ENCODE measurements at regions not wholly inside any gene's neighbourhood (a gene's known extent, or its start where the extent isn't known, plus 50 kb on each side); places are given as distances from the start of the nearest gene placed in this dataset.

DNA sequence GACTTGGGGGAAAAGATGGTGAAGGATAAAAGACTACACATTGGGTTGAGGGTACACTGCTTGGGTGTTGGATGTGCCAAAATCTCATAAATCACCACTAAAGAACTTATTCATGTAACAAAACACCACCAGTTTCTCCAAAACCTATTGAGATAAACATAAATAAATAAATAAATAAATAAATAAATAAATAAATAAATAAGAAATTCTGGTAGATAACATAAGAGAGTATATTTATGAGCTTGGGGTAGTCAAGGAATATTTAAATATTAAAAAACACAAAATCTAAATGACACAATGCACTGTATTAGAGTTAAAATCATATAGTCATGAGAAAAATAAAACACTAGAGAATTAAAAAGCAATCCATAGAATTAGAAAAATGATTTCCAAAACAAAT, 333.5 kb upstream of the NRG3 start:
- POLR2A ChIA-PET, result no interaction called here
- no peak for TF ChIP-seq CTCF (IDR thresholded peaks at IDR 0.05; ENCODE audit: low read depth, low read length)
- no peak for DNase-seq (ENCODE audit: low read depth, low spot score)

GRCh38 chr10:81546243-81546642, 328.8 kb upstream of the NRG3 start:
- ChIA-PET CTCF (no interaction called here), POLR2A (no interaction called here)
- H3K27me3 ChIP-seq (ENCODE audit: control insufficient read depth, insufficient read depth, low read length), result no peaks in the 10 kb centered on the region
- H3K27ac ChIP-seq (ENCODE audit: low read depth, low read length), result no peak overlapping the region
- peaks cover 14% of the 10 kb centered on the region for H3K9me3 ChIP-seq (ENCODE audit: control insufficient read depth, insufficient read depth, low read length)
- H3K4me3 ChIP-seq (ENCODE audit: low read depth, low read length), result no peak overlapping the region
- TF ChIP-seq CTCF (IDR thresholded peaks at IDR 0.05; ENCODE audit: low read depth, low read length), result no peak
- no peak for DNase-seq (ENCODE audit: low read depth, low spot score)

More for the DNA sequence above, 333.5 kb upstream of the NRG3 start:
- H3K27ac ChIP-seq (ENCODE audit: low read depth, low read length), result no peak overlapping the region
- H3K27me3 ChIP-seq (ENCODE audit: control insufficient read depth, insufficient read depth, low read length), result no peaks in the 10 kb centered on the region
- H3K4me3 ChIP-seq (ENCODE audit: low read depth, low read length), result no peak overlapping the region
- no peaks in the 10 kb centered on the region for H3K9me3 ChIP-seq (ENCODE audit: control insufficient read depth, insufficient read depth, low read length)
- CTCF ChIA-PET, result no interaction called here

DNA sequence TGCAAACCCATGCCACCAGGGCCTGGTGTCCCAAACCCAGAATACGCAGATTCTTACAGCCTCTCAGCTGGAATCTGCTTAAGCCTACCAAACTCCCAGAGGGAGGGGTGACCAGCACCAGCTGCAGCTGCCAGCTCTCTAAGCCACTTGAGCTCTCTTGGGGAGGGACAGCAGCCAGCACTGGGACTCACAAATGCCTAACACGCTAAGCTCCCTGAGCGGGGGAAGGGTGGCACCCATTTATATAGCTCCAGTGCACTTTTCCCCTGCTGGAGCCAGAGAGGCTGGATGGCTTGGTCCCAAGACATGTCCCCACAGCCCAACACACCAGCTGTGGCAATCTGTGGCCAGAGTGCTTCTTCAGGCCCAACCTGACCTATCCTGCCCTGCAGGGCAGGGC, 326.8 kb upstream of the NRG3 start:
- ChIA-PET CTCF (no interaction called here), POLR2A (no interaction called here)
- Histone ChIP-seq H3K27ac (ENCODE audit: low read depth, low read length) (no peak overlapping the region), H3K9me3 (ENCODE audit: control insufficient read depth, insufficient read depth, low read length) (peaks cover 14% of the 10 kb centered on the region), H3K4me3 (ENCODE audit: low read depth, low read length) (no peak overlapping the region), H3K27me3 (ENCODE audit: control insufficient read depth, insufficient read depth, low read length) (no peaks in the 10 kb centered on the region)
- TF ChIP-seq CTCF (IDR thresholded peaks at IDR 0.05; ENCODE audit: low read depth, low read length), result no peak
- no peak for DNase-seq (ENCODE audit: low read depth, low spot score)

GRCh38 chr10:81564143-81564542, 310.9 kb upstream of the NRG3 start:
- ChIA-PET POLR2A (no interaction called here), CTCF (no interaction called here)
- no peak for TF ChIP-seq CTCF (IDR thresholded peaks at IDR 0.05; ENCODE audit: low read depth, low read length)
- Histone ChIP-seq H3K27ac (ENCODE audit: low read depth, low read length) (no peak overlapping the region), H3K9me3 (ENCODE audit: control insufficient read depth, insufficient read depth, low read length) (peaks cover 5% of the 10 kb centered on the region; the same call in 1 of the 2 replicates), H3K4me3 (ENCODE audit: low read depth, low read length) (no peak overlapping the region), H3K27me3 (ENCODE audit: control insufficient read depth, insufficient read depth, low read length) (no peaks in the 10 kb centered on the region)
- DNase-seq (ENCODE audit: low read depth, low spot score), result no peak

- CTCF ChIA-PET, result no interaction called here
Observed at GRCh38 chr10:81569488-81569887, 305.5 kb upstream of the NRG3 start.

More at GRCh38 chr10:81569488-81569887, 305.5 kb upstream of the NRG3 start:
- Histone ChIP-seq H3K9me3 (ENCODE audit: control insufficient read depth, insufficient read depth, low read length) (peaks cover 29% of the 10 kb centered on the region), H3K27ac (ENCODE audit: low read depth, low read length) (no peak overlapping the region), H3K27me3 (ENCODE audit: control insufficient read depth, insufficient read depth, low read length) (no peaks in the 10 kb centered on the region), H3K4me3 (ENCODE audit: low read depth, low read length) (no peak overlapping the region)
- no peak for TF ChIP-seq CTCF (IDR thresholded peaks at IDR 0.05; ENCODE audit: low read depth, low read length)
- POLR2A ChIA-PET, result no interaction called here
- DNase-seq (ENCODE audit: low read depth, low spot score), result no peak
